Body of pancreas (tissue), 4 donors: ENCODE measurements at regions not wholly inside any gene's neighbourhood (a gene's known extent, or its start where the extent isn't known, plus 50 kb on each side); places are given as distances from the start of the nearest gene placed in this dataset.

Source experiments
- POLR2A ChIP-seq, 3 donors: fragments of 450-650 bp; IDR thresholded peaks; one replicate each; pipeline ENCODE4 v1.6.1; 2016; ENCODE audit warnings: antibody characterized with exemption in 3 of 3, mild to moderate bottlenecking in 2 of 3
- TF ChIP-seq, protein P1 (sequence below), 7 experiments: fragments of 450-650 bp in 4 of 7; fragments of 200-600 bp in 3 of 7; sonication (generic) in 3 of 7; IDR thresholded peaks; one replicate each; pipeline ENCODE4 v1.5.1; 2016 to 2019; ENCODE audit warnings: antibody characterized with exemption in 7 of 7

DNA sequence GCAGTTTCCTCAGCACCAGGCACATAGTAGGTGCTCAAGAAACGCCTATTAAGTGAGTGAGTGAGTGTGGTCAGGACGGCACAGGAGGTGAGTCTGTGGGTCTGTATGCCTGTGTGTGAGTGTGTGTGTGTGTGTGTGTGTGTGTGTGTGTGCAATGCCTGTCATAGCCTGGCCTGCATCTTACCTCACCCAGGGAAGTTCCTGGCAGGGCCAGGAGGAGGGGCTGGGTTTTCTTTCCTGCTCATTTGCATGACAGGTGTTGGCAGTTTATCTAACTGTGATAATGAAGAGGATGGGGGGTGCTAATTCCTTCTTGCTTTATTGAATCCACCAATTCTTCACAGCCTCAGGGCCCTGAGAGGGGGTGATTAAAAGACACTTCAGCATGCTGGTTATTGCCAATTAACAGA is 146.7 kb upstream of the MLN start:
- TF ChIP-seq, protein P1, sequence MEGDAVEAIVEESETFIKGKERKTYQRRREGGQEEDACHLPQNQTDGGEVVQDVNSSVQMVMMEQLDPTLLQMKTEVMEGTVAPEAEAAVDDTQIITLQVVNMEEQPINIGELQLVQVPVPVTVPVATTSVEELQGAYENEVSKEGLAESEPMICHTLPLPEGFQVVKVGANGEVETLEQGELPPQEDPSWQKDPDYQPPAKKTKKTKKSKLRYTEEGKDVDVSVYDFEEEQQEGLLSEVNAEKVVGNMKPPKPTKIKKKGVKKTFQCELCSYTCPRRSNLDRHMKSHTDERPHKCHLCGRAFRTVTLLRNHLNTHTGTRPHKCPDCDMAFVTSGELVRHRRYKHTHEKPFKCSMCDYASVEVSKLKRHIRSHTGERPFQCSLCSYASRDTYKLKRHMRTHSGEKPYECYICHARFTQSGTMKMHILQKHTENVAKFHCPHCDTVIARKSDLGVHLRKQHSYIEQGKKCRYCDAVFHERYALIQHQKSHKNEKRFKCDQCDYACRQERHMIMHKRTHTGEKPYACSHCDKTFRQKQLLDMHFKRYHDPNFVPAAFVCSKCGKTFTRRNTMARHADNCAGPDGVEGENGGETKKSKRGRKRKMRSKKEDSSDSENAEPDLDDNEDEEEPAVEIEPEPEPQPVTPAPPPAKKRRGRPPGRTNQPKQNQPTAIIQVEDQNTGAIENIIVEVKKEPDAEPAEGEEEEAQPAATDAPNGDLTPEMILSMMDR (IDR thresholded peaks at IDR 0.05): no peak
- TF ChIP-seq POLR2A (IDR thresholded peaks at IDR 0.05): no peak
